B cell (primary cell): ENCODE measurements at regions not wholly inside any gene's neighbourhood (a gene's known extent, or its start where the extent isn't known, plus 50 kb on each side); places are given as distances from the start of the nearest gene placed in this dataset.

ENCODE experiments used
- ATAC-seq: fragments of 200-7000 bp; cut with Tn5 transposase; one replicate; pipeline ENCODE4 v1.10.0; 2021; ENCODE audit warnings: low read depth, mild to moderate bottlenecking, moderate number of reproducible peaks, moderate library complexity
- CTCF ChIA-PET: fragments of 350-600 bp; sonication (Branson Sonifier 250); formaldehyde crosslinking; loops from one replicate; lab custom pipeline; 2021; ENCODE audit warnings: antibody characterized with exemption, inconsistent platforms; lab: Charles Lee
- POLR2A ChIA-PET: fragments of 350-600 bp; sonication (Branson Sonifier 250); formaldehyde crosslinking; loops from one replicate; lab custom pipeline; 2021; ENCODE audit warnings: antibody characterized with exemption; lab: Charles Lee
- DNase-seq: peaks from one replicate; pipeline ENCODE4 v3.0.0; 2013
- H2AFZ ChIP-seq: 2 replicates; pipeline ENCODE4 v1.6.1; 2012; ENCODE audit warnings: mild to moderate bottlenecking, low read depth, low read length; ENCODE audit not compliant: insufficient read depth, poor library complexity, severe bottlenecking
- H3K27ac ChIP-seq, 2 donors: 1 replicate in 1 of 2; 2 replicates in 1 of 2; pipeline ENCODE4 v1.5.1; 2012 to 2013; ENCODE audit warnings: low read length in 2 of 2, mild to moderate bottlenecking in 2 of 2, moderate library complexity in 1 of 2
- H3K27me3 ChIP-seq, 4 experiments: fragments of 200-600 bp in 1 of 4; sonication (generic) in 1 of 4; replicated peaks in 1 of 4; 1 replicate in 2 of 4; 2 replicates in 2 of 4; pipeline versions ENCODE4 v1.6.1 to v1.7.0; 2013 to 2016; ENCODE audit warnings: low read length in 3 of 4, mild to moderate bottlenecking in 2 of 4, mixed read lengths in 1 of 4, moderate library complexity in 1 of 4; ENCODE audit not compliant: insufficient read depth in 4 of 4, control insufficient read depth in 3 of 4; ENCODE audit errors: control extremely low read depth in 1 of 4
- H3K36me3 ChIP-seq, 2 experiments: replicated peaks in 1 of 2; 1 replicate in 1 of 2; 2 replicates in 1 of 2; pipeline versions ENCODE4 v1.6.1 to v1.7.1; 2013; ENCODE audit warnings: low read length in 1 of 2; ENCODE audit not compliant: insufficient read depth in 2 of 2, control insufficient read depth in 1 of 2; ENCODE audit errors: control extremely low read depth in 1 of 2, extremely low read depth in 1 of 2
- H3K4me1 ChIP-seq, 2 donors: fragments of 200-600 bp in 1 of 2; sonication (generic) in 1 of 2; 1 replicate in 1 of 2; 2 replicates in 1 of 2; pipeline versions ENCODE4 v1.5.1 to v1.6.1; 2013 to 2017; ENCODE audit warnings: low read length in 2 of 2; ENCODE audit not compliant: control insufficient read depth in 2 of 2, insufficient read depth in 2 of 2
- H3K4me2 ChIP-seq: replicated peaks from 2 replicates; pipeline ENCODE3; 2012; ENCODE audit warnings: mild to moderate bottlenecking, low read depth, low read length; ENCODE audit not compliant: poor library complexity, severe bottlenecking
- H3K4me3 ChIP-seq, 5 experiments: fragments of 200-600 bp in 1 of 5; sonication (generic) in 1 of 5; 1 replicate in 3 of 5; 2 replicates in 2 of 5; pipeline versions ENCODE4 v1.5.1 to v1.7.0; 2011 to 2016; ENCODE audit warnings: low read length in 4 of 5, mild to moderate bottlenecking in 4 of 5, low read depth in 2 of 5, control low read depth in 1 of 5, moderate library complexity in 1 of 5; ENCODE audit not compliant: insufficient read depth in 1 of 5; ENCODE audit errors: control extremely low read depth in 1 of 5, extremely low read depth in 1 of 5
- H3K79me2 ChIP-seq: fragments of 200-600 bp; sonication (generic); one replicate; pipeline ENCODE4 v1.6.0; 2016; ENCODE audit warnings: low read length; ENCODE audit not compliant: control insufficient read depth, insufficient read depth
- H3K9ac ChIP-seq: fragments of 200-600 bp; sonication (generic); 2 replicates; pipeline ENCODE4 v1.6.1; 2017; ENCODE audit warnings: mild to moderate bottlenecking, low read length, moderate library complexity
- H3K9me3 ChIP-seq, 3 donors: one replicate each; pipeline versions ENCODE4 v1.6.1 to v1.7.1; 2013; ENCODE audit warnings: low read length in 2 of 3; ENCODE audit not compliant: control insufficient read depth in 2 of 3, insufficient read depth in 1 of 3; ENCODE audit errors: control extremely low read depth in 1 of 3
- H4K20me1 ChIP-seq: 2 replicates; pipeline ENCODE4 v1.6.0; 2012; ENCODE audit warnings: mild to moderate bottlenecking, low read length; ENCODE audit not compliant: insufficient read depth, control insufficient read depth, poor library complexity, severe bottlenecking
- H3K27ac Mint-ChIP-seq: one replicate; pipeline ENCODE4 v1.8.0; 2021; ENCODE audit warnings: mixed read lengths
- H3K27me3 Mint-ChIP-seq: one replicate; pipeline ENCODE4 v1.8.0; 2021; ENCODE audit warnings: mixed read lengths
- H3K4me1 Mint-ChIP-seq: one replicate; pipeline ENCODE4 v1.8.0; 2021; ENCODE audit warnings: mixed read lengths
- H3K4me3 Mint-ChIP-seq: one replicate; pipeline ENCODE4 v1.8.0; 2021; ENCODE audit warnings: mixed read lengths
- H3K9me3 Mint-ChIP-seq: one replicate; pipeline ENCODE4 v1.8.0; 2022; ENCODE audit warnings: mixed read lengths; ENCODE audit not compliant: insufficient read depth
- EZH2 ChIP-seq: IDR thresholded peaks from 2 replicates; pipeline ENCODE4 v1.6.1; 2012; ENCODE audit warnings: borderline replicate concordance, low read depth, mild to moderate bottlenecking, moderate library complexity, low read length; ENCODE audit not compliant: insufficient read depth, poor library complexity, severe bottlenecking
- WGBS: methylation state at CpG from one replicate; pipeline ENCODE4 v1.1.5; 2013; ENCODE audit warnings: missing lambda C conversion rate; ENCODE audit not compliant: insufficient coverage; 5-methylcytosine and 5-hydroxymethylcytosine counted together
- intact Hi-C: fragments of 100-400 bp; cut with micrococcal nuclease; formaldehyde crosslinking; loops from one replicate; pipeline ENCODE4 v1.10.0; 2022
- TF ChIP-seq, protein P1 (sequence below): fragments of 200-600 bp; IDR thresholded peaks from one replicate; pipeline ENCODE4 v1.8.0; 2022; ENCODE audit warnings: antibody characterized with exemption, mild to moderate bottlenecking

DNA sequence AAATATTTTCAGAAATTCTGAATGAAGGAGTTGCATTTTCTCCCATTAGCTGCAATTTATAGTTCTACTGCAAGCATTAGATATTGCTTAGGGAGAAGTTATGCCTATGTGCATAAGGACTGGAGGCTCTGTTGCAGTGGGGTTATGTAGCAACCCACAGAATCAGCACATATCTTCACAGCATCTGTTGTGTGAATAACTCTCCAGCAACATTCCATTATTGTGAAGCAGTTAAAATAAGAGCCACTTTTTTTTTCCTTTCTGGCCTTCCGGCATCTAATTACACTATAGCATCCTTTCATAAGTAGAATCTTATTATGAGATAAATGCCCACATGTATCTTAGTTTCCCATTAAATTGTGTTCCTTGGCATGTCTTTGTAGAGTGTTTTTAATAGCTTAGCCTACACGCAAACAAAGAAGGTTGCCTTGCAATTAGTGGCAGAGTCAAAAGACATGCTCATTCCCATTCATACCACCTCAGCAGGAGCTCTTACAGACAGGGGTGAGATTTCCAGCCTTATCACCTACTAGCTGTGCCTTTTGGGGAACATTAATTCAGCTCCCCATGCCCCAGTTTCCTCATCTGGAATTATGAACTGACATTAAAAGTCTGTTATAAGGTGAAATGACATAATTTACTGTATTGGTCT lies 596.0 kb upstream of the GOT2 start:
- H3K4me3 Mint-ChIP-seq = no peak overlapping the region
- TF ChIP-seq EZH2 = no peak
- TF ChIP-seq, protein P1, sequence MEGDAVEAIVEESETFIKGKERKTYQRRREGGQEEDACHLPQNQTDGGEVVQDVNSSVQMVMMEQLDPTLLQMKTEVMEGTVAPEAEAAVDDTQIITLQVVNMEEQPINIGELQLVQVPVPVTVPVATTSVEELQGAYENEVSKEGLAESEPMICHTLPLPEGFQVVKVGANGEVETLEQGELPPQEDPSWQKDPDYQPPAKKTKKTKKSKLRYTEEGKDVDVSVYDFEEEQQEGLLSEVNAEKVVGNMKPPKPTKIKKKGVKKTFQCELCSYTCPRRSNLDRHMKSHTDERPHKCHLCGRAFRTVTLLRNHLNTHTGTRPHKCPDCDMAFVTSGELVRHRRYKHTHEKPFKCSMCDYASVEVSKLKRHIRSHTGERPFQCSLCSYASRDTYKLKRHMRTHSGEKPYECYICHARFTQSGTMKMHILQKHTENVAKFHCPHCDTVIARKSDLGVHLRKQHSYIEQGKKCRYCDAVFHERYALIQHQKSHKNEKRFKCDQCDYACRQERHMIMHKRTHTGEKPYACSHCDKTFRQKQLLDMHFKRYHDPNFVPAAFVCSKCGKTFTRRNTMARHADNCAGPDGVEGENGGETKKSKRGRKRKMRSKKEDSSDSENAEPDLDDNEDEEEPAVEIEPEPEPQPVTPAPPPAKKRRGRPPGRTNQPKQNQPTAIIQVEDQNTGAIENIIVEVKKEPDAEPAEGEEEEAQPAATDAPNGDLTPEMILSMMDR = no peak
- no peak overlapping the region for H3K9ac ChIP-seq
- H3K36me3 ChIP-seq = no peaks in the 10 kb centered on the region
- H3K27me3 Mint-ChIP-seq = no peaks in the 10 kb centered on the region
- H4K20me1 ChIP-seq = no peaks in the 10 kb centered on the region
- no peaks in the 10 kb centered on the region for H3K4me1 ChIP-seq
- peaks cover 0 to 9% (median 0%) of the 10 kb centered on the region in 3 donors for H3K9me3 ChIP-seq
- intact Hi-C loops = no loop called here
- WGBS = no CpG with 5 or more reads among the region's 2 CpGs
- peaks cover 15% of the 10 kb centered on the region for H3K9me3 Mint-ChIP-seq
- DNase-seq = no peak
- H3K27ac ChIP-seq = no peak overlapping the region
- H2AFZ ChIP-seq = no peak overlapping the region
- H3K4me3 ChIP-seq = no peak overlapping the region
- no peak overlapping the region for H3K4me2 ChIP-seq
- no peaks in the 10 kb centered on the region for H3K79me2 ChIP-seq
- no peaks in the 10 kb centered on the region for H3K27me3 ChIP-seq
- no peak overlapping the region for H3K27ac Mint-ChIP-seq
- ATAC-seq = no peak
- CTCF ChIA-PET = no interaction called here
- POLR2A ChIA-PET = no interaction called here
- H3K4me1 Mint-ChIP-seq = no peaks in the 10 kb centered on the region

DNA sequence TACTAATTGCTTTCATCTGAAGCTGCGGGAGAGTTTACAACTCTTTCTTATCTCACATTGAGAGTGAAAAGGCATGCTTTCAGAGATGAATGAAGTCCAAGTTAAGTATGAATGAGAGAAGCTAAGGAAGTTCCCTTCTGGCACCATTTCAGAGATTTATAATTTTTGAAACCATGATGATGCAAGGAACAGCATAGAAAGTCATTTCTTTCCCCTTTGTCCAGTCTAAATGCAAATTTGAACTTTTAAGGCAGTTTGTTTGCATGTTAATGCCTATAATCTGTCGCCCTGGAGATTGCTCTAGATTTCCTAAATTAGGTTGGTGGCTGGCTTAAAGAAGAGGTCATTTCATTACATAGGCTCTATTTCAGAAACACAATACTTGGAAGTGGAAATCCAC lies 594.8 kb upstream of the GOT2 start:
- Histone ChIP-seq H3K36me3 (no peaks in the 10 kb centered on the region), H3K79me2 (no peaks in the 10 kb centered on the region), H3K4me3 (no peak overlapping the region), H3K4me1 (no peaks in the 10 kb centered on the region), H2AFZ (no peak overlapping the region), H3K9ac (no peak overlapping the region), H3K27me3 (no peaks in the 10 kb centered on the region), H4K20me1 (no peaks in the 10 kb centered on the region), H3K4me2 (no peak overlapping the region), H3K9me3 (peaks cover 0 to 7% (median 0%) of the 10 kb centered on the region in 3 donors), H3K27ac (no peak overlapping the region)
- no peak for TF ChIP-seq EZH2
- TF ChIP-seq, protein P1 = no peak
- H3K4me1 Mint-ChIP-seq = no peaks in the 10 kb centered on the region
- peaks cover 13% of the 10 kb centered on the region for H3K9me3 Mint-ChIP-seq
- CTCF ChIA-PET = no interaction called here
- DNase-seq (no peak), ATAC-seq (no peak)
- H3K27ac Mint-ChIP-seq = no peak overlapping the region
- H3K4me3 Mint-ChIP-seq = no peak overlapping the region
- intact Hi-C loops = no loop called here
- WGBS = no CpG with 5 or more reads among the region's 2 CpGs
- H3K27me3 Mint-ChIP-seq = no peaks in the 10 kb centered on the region
- POLR2A ChIA-PET = no interaction called here
